Uterus (tissue), 2 donors: ENCODE measurements at regions not wholly inside any gene's neighbourhood (a gene's known extent, or its start where the extent isn't known, plus 50 kb on each side); places are given as distances from the start of the nearest gene placed in this dataset.

Experiments
- CTCF ChIP-seq, 4 experiments: fragments of 200-600 bp in 2 of 4; fragments of 450-650 bp in 2 of 4; sonication (generic) in 2 of 4; IDR thresholded peaks; one replicate each; pipeline ENCODE4 v1.5.1; 2016 to 2019; ENCODE audit warnings: antibody characterized with exemption in 4 of 4, mild to moderate bottlenecking in 2 of 4, moderate library complexity in 1 of 4
- POLR2A ChIP-seq, 2 donors: fragments of 450-650 bp; IDR thresholded peaks; one replicate each; pipeline ENCODE4 v1.6.1; 2016; ENCODE audit warnings: antibody characterized with exemption in 2 of 2, mild to moderate bottlenecking in 1 of 2, moderate library complexity in 1 of 2

- no peak for TF ChIP-seq CTCF (IDR thresholded peaks at IDR 0.05)
- TF ChIP-seq POLR2A (IDR thresholded peaks at IDR 0.05), result no peak
Measured at GRCh38 chr15:57902155-57902554, 163.4 kb downstream of the ALDH1A2 start.
